GM19463 (cell line): ENCODE measurements at regions not wholly inside any gene's neighbourhood (a gene's known extent, or its start where the extent isn't known, plus 50 kb on each side); places are given as distances from the start of the nearest gene placed in this dataset.
"Not testable (repeated sequence)": the region's sequence is repeated elsewhere in the genome, so short reads cannot be mapped to it uniquely, and the experiment has no call there.

Source experiments
- ATAC-seq: cut with Tn5 transposase; IDR thresholded peaks from one replicate; pipeline ENCODE4 v1.9.1; 2021; ENCODE audit warnings: mild to moderate bottlenecking, moderate library complexity; ENCODE audit not compliant: unreplicated experiment

DNA sequence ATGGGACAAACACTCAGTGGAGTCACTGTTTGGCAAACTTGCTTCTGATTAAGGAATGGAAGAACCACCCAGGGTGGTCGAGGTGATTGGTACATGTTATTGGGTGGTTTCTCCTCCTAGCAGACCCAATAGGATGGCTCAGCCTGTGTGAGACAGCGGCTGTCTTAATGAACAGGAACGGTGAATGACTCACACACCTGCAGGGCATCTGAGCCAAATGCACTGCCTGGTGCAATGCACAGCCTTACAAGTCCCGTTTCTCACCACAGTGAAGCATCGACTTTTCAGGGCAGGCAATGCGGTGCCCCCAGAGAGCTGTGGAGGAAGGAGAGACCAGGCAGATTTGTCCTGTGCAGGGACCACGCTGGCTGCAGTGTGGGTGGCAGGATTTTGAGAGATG is 238.5 kb downstream of the FGF9 start:
- no peak for ATAC-seq

DNA sequence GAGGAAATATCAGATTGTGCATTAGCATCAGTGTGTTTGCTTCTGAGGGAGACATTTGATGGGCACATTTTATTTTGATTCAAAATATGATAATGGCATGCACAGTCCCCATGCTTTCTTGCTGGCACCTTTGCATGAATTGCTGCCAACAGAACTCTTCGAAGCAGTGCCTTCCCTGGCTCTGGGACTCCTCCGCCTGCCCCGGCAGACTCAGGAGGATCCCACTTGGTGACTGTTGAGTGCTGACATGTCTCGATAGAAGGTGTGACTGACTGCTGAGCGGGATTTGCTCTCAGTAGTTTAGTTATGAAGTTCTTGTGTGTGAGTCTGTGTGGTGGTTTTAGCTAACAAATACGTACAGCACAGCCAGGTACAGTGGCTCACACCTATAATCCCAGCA is 239.7 kb downstream of the FGF9 start:
- no peak for ATAC-seq

DNA sequence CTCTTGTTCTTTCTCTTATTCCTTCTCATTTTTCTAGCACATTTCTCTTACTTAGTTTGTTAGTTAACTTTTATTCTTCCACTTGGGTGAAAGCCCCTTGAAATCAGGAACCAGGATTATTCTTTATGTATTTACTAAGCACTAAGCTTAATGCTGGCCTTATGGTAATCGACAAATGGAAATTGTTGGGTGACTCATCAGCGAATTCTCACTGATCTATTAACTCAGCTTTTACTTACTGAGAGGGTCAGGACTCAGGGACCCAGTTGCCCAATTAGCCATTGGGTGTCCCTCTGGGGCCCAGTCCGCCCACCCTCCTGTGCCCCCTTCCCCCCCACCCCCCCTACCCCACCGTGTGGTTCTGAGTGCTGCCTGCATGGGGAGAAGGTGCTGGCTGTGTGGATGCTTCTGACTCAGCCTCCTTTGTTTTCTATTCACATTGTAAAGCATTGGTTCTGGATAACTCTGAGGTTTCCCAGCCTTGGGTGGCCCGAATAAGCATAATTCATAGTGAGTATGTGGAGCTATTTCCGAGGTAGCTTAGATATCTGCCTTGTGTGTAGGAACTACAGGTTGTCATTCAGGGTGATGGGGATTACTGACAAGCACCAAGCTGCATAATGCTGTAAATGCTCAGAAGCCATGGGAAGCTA is 240.9 kb downstream of the FGF9 start:
- ATAC-seq, result no peak

DNA sequence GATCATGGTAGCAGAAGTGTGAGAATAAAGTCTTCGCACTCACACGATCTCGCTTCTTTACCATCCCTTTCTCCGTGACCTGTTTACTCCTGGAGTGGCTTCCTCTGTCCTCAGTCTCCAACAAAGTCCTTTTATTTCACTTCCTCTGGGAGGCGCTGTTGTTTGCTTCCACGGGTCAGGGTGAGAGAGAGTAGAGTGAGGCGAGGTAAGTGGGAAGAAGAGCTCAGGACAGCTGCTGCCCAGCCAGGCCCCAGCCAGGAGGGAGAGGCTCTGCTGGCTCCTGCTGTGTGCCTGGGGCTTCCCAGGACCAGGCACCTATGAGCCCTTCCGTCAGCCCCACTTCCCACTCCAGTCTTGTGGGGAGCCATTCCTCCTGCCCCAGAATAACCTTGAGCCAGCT is 242.1 kb downstream of the FGF9 start:
- no peak for ATAC-seq

DNA sequence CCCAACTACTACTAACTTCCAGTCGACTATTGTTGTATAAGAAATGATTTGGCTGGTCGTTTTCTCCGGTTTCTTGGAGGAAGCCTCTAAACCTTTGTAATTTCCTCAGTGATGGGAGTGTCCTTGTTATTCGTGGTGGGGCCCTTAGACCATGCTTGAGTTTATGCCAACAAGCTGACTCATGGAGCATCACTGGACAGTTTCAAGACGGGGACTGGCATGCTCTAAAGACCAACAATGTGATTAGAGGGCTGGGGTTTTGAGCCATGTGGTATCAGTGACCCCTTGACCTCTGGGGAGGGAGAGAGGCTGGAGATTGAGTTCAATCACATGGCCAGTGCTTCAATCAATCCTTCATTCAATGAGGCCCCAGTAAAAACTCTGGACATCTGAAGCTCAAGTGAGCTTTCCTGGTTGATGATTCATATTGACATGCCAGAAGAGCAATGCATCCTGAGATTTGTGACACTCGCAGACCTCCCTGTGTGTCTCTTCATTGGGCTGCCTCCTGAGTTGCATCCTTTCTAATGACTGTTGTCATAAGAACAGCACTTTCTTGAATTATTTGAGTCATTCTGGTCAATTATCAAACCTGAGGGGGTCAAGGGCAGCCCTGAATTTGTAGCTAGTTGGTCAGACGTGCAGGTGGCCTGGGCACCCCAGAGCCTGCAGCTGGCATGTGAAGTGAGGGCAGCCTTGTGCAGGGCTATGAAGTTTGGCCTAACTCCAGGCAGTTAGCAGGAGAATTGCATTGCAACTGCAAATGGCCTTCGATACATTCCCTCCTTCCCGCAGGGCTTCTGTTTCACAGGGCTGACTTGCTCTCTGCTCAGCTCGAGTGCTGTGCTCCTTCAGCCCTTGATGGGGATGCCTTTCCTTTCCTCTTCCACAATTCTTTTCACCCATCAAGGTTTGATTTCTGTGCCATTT is 246.5 kb downstream of the FGF9 start:
- no peak for ATAC-seq

DNA sequence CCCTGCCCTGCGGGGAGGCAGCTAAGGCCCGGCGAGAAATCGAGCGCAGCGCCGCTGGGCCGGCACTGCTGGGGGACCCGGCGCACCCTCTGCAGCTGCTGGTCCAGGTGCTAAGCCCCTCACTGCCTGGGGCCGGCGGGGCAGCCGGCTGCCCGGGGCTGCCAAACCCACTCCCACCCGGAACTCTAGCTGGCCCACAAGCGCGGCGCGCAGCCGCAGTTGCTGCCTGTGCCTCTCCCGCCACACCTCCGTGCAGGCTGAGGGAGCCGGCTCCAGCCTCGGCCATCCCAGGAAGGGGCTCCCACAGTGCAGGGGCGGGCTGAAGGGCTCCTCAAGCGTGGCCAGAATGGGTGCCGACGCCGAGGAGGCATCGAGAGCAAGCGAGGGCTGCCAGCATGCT is 249.9 kb downstream of the FGF9 start:
- not testable (repeated sequence) for ATAC-seq

DNA sequence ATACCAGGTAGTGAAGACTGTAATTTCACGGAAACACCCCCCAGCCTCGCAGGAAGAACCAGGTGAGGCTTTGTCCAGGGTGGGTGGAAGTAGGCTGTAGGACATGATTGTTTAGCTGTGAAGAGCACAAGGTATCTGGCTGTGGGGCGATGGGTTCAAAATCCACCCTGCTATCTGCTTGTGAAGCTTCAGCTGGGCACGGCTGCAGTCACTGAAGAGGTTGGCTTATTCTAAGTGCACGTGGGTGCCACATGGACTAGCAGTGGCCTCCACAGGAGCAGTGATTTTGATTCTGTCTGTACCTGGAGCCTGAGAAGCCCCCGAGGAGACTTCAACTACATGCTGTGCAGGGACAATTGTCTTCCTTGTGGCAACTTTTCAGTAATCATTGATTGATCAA is 254.1 kb downstream of the FGF9 start:
- no peak for ATAC-seq

DNA sequence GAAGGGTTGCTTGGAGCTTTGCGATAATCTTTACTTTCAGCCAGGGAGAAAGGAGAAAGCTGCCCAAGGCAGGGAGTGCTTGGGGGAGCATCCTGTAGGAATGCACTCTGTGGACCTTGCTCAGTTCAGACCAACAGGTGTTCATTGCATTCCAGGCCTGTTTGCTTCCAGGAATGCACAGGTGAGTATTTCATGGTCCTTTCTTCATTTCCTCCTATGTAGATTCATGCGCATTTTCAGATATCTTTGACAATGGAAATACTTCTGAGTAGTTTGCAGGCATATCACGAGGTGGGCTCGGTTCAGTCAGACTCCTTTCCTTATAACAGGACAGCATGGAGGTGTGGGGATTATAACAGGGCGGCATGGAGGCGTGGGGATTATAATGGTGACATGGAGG is 254.8 kb downstream of the FGF9 start:
- ATAC-seq, result no peak

DNA sequence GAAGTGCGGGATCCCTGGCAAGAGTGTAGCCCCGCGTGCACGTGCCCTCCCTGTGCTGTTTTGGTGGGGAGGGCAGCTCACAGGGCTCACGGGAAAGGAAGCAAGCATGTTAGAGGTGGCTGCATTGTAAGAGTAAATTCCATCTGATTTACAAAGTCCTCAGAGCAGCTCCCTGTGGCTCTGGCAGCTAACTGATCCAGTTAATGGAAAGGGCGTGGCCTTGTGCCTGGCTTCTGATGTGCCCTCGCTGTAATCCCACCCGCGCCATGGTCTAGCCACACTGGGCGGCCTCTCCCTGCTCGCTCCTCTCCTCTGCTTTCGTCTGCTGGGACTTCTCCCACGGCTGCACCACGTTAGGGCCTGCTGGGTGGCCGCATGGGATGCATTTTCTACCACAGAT is 258.5 kb downstream of the FGF9 start:
- ATAC-seq, result no peak

DNA sequence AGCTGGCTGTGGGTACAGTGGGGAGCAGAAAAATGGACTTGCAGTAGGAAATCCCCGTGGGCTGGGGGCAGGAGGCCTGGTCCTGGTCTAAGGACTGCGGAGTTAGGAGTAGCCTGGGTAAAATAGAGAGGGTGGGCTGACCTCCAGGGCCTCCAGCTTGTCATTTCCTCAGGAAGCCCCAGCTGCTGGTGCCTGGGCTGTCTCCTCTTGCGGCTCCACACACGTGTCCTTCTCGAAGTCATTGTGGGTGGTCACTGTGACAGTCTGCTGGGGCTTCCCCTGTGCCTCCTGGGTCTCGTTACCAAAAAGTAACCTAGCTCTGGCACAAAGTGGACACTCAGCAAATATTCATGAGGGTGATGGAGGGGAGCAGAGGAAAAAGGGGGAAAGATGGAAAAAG is 259.7 kb downstream of the FGF9 start:
- ATAC-seq, result no peak

DNA sequence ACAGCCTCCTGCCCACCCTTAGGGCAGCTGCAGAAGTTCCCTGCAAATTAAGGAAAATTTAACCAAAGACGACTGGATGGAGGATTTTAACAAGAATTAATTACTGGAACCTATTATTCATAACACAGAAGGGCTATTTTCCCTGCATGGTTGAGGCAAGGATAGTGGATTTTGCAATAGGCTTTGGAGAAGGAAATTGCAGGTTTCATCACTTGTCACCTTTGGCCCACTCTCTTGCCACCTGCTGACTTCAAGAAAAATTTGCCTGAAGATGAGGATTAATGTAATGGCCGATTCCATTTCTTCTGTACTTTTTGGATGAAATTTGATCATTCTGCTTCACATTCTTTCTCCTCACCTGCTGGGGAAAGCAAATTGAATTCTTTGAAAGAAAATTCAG is 261.7 kb downstream of the FGF9 start:
- ATAC-seq, result no peak

DNA sequence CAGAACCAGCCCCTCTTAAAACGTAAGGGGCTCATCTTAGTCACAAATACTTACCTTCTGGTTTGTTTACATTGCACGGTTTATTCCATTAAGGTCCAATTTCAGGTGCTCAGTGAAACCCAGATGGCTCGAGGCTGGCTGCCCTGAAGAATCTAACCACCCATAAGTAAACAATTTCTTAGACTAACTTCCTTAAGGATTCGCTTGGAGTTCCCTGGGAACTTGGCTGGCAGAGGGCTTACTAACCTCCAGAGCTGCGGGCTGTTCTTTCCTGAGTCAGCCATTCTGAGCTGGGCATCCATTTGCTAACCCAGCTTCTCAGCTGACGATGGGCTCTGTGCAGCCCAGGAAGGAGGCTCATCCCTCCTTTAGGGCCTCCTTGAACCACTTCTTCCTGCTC is 262.1 kb downstream of the FGF9 start:
- ATAC-seq, result no peak

DNA sequence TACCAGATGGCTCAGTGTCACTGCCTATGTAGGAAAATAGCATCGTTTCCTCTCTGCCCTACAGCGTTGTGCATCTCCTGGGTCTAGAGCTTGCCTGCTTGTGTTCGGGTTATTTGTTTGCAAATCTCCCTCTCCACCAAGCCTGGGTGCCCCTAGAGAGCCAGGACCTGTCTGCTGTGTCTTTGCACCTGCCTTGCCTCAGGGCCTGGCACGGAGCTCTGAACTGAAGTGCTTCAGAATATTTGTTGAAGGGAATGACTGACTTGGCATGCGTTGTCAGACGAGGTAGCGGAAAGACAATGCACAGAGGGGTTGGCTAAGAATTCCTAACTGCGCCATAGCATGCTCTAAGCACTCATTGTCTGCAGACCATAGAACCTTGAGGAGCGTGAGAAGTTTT is 263.4 kb downstream of the FGF9 start:
- no peak for ATAC-seq

DNA sequence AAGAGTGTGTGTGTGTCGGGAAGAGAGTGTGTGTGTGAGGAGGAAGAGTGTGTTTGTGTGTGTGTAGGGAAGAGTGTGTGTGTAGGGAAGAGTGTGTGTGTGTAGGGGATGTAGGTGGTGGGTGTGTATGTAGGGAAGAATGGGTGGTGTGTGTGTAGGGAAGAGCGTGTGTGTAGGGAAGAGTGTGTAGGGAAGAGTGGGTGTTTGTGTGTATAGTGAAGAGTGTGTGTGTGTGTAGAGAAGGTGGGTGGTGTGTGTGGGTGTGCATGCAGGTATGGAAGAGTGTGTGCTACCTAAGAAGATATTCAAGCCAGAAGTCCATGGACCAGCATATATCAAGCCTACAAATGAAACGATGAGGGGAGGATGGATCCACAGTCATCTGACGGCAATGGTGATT is 265.8 kb downstream of the FGF9 start:
- no peak for ATAC-seq

DNA sequence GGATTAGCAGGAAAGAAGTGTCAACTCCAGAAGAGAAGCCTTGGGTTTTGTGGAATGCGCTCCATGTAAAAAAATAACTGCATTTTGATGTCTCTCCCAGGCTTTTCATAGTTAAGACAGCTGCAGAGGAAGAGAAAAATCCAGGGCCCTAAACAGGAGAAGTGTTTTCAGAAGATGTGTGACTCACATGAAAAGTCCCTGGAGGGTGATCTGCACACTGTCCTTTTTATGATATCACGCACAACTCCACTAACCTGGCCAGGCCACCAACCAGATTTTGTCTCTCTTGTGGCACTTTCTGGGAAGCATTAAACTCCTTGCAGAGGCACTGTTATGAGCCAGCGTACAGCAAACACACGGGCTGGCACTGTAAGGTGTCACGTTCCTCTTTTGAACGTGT is 267.3 kb downstream of the FGF9 start:
- no peak for ATAC-seq

DNA sequence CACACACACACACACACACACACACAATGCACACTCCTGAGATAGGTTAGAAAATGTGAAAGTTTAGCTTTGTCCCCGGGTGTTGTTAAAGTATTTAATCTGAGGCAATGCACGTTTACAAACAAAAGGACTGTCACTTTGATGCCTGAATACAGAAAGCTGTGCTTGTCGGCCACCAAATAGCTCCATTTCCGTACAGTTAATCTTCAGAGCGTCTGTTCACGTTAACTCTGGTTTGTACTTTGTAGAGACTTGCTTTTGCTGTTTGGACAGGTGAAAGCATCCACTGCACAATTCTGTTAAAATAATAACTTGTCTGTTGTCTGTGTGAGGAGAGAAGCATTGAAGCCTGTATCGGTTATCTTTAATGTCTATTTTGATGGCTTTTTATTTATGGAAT is 267.8 kb downstream of the FGF9 start:
- ATAC-seq, result no peak

DNA sequence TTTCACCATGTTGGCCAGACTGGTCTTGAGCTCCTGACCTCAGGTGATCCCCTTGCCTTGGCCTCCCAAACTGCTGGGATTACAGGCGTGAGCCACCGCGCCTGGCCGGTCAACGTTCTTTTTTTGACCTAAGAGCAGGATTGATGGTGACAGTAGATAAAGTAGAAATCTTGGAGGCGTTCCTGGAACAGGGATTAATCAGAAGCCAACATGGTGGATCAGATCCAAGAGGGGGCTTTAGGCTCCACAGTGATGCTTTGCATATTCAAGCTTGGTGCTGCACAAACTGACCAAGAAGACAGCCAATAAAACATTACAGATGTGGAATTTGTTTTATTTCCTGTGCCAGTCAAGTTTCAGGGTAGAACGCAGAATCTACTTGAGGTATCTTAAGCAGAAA is 271.2 kb downstream of the FGF9 start:
- no peak for ATAC-seq

DNA sequence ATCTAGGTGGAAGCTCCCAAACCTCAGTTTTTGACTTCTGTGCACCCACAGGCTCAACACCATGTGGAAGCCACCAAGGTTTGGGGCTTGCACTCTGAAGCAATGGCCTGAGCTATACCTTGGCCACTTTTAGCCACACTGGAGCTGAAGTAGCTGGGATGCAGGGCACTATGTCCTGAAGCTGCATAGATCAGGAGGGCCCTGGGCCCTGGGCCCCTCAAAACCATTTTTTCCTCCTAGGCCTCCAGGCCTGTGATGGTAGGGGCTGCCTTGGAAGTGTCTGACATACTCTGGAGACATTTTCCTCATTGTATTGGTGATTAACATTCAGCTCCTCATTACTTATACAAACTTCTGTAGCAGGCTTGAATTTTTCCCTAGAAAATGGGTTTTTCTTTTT is 273.7 kb downstream of the FGF9 start:
- ATAC-seq, result no peak

DNA sequence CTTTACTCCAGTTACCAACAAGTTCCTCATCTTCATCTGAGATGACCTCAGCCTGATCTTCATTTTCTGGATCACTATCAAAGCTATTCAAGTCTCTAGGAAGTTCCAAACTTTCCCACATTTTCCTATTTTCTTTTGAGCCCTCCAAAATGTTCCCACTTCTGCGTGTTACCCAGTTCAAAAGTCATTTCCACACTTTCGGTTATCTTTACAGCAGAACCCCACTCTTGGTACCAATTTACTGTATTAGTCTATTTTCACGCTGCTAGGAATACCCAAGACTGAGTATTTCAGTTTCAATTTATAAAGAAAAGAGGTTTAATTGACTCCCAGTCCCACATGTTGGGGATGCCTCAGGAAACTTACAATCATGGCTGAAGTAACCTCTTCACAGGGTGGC is 274.3 kb downstream of the FGF9 start:
- no peak for ATAC-seq

DNA sequence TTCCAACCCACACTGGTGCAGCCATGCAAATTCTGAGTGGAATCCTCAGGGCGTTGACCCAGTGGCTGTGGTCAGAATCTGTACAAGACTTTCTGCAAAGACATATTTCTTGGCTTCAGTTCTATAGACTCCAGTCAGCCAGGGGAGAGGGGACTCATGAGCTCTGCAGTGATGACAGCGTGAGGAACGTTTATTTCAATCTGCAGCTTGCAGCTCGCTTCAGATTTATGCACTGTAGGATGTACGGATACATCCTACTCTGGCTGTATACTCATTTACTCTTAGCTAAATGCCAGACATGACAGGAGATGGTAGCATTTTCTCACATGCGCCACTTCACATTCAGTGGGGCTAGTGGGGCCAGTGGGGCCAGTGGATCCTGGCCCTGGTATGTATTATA is 276.1 kb downstream of the FGF9 start:
- ATAC-seq, result no peak

DNA sequence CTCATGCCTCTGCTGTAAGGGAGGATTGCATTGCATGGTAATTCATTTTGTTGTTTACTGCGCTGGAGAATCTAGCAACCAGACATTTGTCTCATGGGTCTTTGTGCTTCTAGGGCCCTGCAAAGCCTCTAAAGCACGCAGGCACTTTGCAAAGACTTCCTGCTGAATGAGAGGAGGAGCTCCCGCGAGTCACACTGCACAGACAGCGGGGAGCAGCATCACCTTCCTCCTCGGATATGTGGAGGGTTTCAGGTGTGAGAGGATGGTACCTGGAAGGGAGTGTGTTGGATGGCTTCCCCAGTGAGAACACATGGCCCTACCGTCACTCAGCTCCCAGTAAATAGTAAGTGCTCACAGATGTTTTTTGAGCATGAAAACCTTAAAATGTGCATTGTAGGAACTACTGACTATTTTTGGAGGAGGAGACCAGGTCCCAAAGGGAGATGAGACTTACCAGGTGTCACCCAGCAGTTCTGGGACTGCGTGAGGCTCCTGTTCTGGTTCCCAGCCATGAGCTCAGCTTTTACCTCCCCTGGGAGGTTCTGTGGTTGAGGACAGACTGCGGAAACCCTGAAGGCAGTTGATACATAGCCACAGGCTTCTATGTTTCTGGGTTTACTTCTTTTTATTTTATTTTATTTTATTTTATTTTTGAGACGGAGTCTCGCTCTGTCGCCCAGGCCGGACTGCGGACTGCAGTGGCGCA is 278.0 kb downstream of the FGF9 start:
- peak; percentile 54 for ATAC-seq
